Nucleus accumbens (tissue), 56 donors: ENCODE measurements at regions not wholly inside any gene's neighbourhood (a gene's known extent, or its start where the extent isn't known, plus 50 kb on each side); places are given as distances from the start of the nearest gene placed in this dataset.
"Not testable (repeated sequence)": the region's sequence is repeated elsewhere in the genome, so short reads cannot be mapped to it uniquely, and the experiment has no call there.

Experiments
- DNase-seq, 56 donors: peaks; one replicate each; lab custom pipeline; 2025; lab: John Stamatoyannopoulos, UW

DNA sequence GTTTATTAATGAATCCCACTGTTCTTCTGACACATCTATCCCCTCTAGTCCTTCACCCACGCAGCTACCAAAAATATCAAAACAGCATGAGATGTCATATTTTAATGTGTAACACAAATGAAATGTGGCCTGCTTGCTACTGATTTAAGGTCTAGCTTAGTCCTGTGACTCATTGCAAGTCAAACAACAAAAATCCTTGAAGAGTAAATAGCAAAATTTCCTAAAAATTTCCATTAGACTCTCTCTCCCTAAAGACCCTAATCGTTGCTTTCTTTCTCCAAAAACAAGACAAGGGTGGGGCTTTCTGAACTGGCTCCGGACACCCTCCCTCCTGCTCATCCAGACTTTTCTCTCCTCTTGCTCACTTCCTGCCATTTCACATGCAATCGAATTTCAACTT, 99.9 kb upstream of the IPO5 start:
- DNase-seq = no peak

- DNase-seq = peak in 34 of 56 donors; percentile 1 to 53 (median 18)
Measured at GRCh38 chr13:97855570-97856303, 97.7 kb upstream of the IPO5 start.

GRCh38 chr13:97856304-97856675, 97.2 kb upstream of the IPO5 start:
- no peak for DNase-seq

DNA sequence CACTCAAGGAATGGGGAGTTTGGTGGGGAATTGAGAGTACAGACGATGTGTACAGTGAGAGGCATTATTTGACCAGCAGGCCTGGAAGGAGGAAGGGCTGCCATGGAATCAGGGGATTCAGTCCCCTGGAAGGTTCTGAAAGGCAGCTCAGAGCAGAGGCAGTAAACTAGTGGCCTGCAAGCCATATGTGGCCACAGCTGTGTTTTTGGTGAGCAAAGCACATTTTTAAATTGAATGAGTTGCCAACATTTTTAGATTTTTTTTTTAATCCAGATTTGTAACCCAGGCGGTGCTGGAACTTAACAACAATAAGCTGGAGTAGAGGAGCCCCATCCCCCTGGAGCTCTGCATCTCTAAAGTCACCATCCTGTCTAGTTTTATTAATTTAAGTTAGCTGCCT, 95.3 kb upstream of the IPO5 start:
- DNase-seq = no peak

DNA sequence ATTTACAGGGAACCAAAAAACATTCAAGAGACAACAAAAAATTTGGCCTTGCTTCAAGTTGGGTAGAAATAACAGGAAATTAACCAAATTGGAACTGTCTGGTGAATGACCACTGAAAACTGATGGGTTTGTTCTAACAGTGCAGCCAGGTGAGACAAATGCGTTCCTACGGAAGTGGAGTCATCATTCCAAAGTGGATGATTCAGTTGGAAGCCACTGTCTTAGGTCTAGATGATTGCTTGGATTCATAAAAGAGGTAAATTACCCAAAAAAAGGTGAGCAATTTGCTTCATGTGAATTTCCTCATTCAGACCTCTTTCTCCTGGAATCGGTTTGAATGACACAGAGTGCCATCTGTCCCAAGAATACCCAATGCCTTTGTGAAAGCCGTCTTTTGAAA, 87.1 kb upstream of the IPO5 start:
- no peak for DNase-seq

- no peak for DNase-seq
Measured at GRCh38 chr13:97866751-97867150, 86.7 kb upstream of the IPO5 start.

- no peak for DNase-seq
Measured at GRCh38 chr13:97873398-97873797, 80.1 kb upstream of the IPO5 start.

DNA sequence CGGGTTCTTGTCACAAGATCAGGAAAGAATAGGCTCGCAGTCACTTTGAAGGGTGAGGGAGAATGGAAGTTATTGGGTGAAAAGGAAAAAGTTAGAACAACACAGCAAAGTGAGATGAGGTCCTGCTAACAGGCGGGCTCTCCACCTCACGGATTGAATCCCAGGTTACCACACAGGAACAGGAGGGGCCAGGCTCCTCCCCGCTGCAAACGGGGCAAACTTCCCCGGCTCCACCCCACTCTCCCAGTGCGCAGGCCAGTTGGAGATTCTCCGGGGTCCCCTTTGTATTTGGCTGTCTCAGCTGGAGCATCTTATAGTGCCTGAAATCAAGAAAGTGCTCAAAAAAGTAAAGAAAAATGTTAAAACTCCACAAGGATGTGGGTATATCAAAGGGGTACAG, 78.3 kb upstream of the IPO5 start:
- DNase-seq = no peak

DNA sequence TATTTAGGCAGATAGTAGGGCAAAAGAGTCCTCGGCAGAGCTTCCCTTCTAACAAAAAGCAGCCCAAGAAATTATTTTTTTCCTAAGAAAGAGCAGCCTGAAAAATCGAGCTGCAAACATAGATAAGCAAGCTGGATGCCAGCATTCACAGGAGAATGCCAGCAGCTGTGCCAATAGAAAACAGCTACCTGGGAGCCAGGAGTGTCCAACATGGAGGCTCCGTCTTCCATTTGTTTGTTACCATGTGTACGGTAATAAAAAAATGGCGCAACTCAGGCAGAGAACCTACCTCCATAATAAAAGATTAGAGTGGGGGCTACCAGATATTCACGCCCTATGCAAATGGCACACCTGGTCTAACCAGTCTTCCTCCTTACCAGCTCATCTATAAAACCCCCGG, 77.6 kb upstream of the IPO5 start:
- no peak for DNase-seq

GRCh38 chr13:97878431-97879375, 74.8 kb upstream of the IPO5 start:
- DNase-seq = no peak

GRCh38 chr13:97879646-97880310, 73.7 kb upstream of the IPO5 start:
- DNase-seq = no peak

GRCh38 chr13:97880311-97880675, 73.2 kb upstream of the IPO5 start:
- no peak for DNase-seq

DNA sequence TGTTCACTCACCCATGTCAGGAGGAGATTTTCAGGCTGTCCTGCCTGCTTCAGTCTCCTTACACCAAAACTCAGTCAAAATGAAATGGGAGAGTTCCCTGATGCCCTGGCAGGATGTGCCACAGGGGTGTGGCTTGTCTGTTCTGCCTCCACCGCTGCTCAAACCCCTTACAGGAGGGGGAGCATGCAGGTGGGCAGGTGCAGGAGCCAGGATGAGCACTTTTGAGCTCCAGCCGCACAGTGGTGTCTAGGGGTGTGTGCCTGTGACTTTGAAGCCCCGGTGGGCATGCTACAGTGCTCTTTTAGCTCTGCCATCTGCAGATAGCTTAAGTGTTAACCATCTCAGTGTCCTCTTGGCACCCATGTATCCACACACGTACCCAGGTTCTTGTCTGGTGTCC, 71.9 kb upstream of the IPO5 start:
- DNase-seq = no peak

DNA sequence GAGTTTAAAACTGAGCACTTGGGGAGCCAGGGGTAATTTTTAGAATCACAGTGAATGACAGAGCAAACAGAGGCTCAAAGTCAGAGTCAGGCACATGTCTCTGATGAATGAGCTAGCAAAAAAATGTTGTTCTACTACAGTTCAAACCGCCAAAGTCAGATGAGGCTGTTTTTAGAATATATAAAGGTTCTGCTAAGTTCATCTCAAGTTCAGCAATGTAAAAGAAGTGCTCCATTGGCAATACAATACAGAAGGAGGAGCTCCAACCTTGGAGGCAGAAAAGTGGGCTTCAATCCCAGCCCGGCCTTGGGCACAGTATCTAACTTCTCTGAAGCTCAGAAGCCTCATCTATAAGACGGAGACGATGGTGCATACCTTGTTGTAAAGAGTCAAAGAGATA, 70.1 kb upstream of the IPO5 start:
- DNase-seq = no peak

- no peak for DNase-seq
Measured at GRCh38 chr13:97884707-97885468, 68.6 kb upstream of the IPO5 start.

- no peak for DNase-seq
Measured at GRCh38 chr13:97885641-97886040, 67.8 kb upstream of the IPO5 start.

- no peak for DNase-seq
Measured at GRCh38 chr13:97889803-97890202, 63.7 kb upstream of the IPO5 start.

DNA sequence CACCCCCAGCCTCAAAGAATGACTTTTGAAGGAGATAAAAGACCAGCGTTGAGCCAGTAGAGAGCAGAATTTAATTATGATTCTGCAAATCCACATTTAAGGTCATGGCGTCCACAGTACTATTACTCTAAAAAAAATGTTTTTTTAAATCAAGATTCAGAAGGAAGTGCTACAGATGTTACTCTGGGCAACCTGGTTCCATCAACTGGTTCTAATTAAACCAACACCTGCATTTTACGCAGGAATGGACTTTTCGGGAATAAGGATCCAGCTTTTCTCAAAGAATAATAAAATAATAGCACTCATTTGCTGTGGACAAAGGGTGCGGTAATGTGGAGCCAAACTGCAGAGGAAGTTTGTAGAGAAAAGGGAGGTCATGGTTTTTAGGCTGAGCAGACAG, 62.9 kb upstream of the IPO5 start:
- no peak for DNase-seq

GRCh38 chr13:97891964-97892363, 61.5 kb upstream of the IPO5 start:
- not testable (repeated sequence) for DNase-seq

- DNase-seq = no peak
Measured at GRCh38 chr13:97892717-97893116, 60.8 kb upstream of the IPO5 start.

DNA sequence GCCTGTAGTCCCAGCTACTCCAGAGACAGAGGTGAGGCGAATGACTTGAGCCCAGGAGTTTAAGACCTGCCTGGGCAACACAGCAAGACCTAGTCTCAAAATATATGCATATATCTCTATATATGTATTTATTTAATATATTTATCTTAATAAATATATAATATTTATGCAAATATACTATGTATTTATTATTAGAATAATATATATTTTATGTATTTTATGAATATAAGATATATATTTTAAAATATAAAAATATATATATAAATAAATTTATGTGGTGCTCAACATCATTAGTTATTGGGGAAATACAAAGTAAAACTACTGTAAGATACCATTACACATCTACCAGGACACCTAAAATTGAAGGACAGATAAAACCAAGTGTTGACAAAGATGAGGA, 58.1 kb upstream of the IPO5 start:
- no peak for DNase-seq
